ENCODE measurements at regions not wholly inside any gene's neighbourhood (a gene's known extent, or its start where the extent isn't known, plus 50 kb on each side); places are given as distances from the start of the nearest gene placed in this dataset.

DNA sequence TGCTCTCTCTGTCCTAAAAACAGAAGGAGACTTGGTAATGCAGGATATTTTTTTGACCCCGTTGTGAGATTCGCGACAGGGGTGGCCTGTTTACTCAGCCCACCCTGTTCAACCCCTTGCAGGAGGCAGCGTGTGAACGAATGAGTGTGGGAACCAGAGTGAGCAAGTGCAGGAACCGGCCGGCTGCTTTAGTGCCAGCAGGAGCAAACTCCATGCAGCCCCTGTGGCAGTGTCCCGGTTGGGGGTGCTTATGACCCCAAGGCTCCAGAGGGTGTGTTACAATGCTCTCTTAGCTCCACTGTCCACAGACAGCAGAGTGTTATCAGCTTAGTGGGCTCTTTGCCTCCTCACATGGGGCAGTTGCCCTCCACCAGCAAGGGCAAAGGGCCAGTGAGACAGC lies 225.2 kb downstream of the ETNK1 start:
- Histone ChIP-seq H3K27me3 (ENCODE audit: insufficient read depth) (no peaks in the 10 kb centered on the region), H3K36me3 (ENCODE audit: insufficient read depth) (no peaks in the 10 kb centered on the region), H3K27ac (ENCODE audit: low read depth) (no peak overlapping the region), H2AFZ (no peak overlapping the region), H3K9me2 (ENCODE audit: insufficient read depth) (no peaks in the 10 kb centered on the region), H3F3A (replicated peaks; ENCODE audit: low read depth) (no peaks in the 10 kb centered on the region), H3K4me3 (no peak overlapping the region), H4K20me1 (replicated peaks; ENCODE audit: insufficient read depth) (no peaks in the 10 kb centered on the region), H3K4me2 (no peak overlapping the region), H3K79me2 (replicated peaks; ENCODE audit: insufficient read depth) (no peaks in the 10 kb centered on the region), H3K4me1 (ENCODE audit: insufficient read depth) (peaks cover 17% of the 10 kb centered on the region)
- Mint-ChIP-seq H3K36me3 (ENCODE audit: low read depth) (peaks cover 9% of the 10 kb centered on the region; the same call in 1 of the 3 replicates), H3K4me1 (peaks cover 10% of the 10 kb centered on the region), H3K27ac (no peak overlapping the region), H3K4me3 (no peak overlapping the region), H3K27me3 (ENCODE audit: insufficient read depth, low read depth, poor library complexity) (no peaks in the 10 kb centered on the region), H3K9me3 (peaks cover 21% of the 10 kb centered on the region)
- ATAC-seq: no peak
- TF ChIP-seq, protein P1, sequence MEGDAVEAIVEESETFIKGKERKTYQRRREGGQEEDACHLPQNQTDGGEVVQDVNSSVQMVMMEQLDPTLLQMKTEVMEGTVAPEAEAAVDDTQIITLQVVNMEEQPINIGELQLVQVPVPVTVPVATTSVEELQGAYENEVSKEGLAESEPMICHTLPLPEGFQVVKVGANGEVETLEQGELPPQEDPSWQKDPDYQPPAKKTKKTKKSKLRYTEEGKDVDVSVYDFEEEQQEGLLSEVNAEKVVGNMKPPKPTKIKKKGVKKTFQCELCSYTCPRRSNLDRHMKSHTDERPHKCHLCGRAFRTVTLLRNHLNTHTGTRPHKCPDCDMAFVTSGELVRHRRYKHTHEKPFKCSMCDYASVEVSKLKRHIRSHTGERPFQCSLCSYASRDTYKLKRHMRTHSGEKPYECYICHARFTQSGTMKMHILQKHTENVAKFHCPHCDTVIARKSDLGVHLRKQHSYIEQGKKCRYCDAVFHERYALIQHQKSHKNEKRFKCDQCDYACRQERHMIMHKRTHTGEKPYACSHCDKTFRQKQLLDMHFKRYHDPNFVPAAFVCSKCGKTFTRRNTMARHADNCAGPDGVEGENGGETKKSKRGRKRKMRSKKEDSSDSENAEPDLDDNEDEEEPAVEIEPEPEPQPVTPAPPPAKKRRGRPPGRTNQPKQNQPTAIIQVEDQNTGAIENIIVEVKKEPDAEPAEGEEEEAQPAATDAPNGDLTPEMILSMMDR (conservative IDR thresholded peaks at IDR 0.05; ENCODE audit: low read depth in 2 of 2): no peak
- TF ChIP-seq ZNF331 (CRISPR knock-in tag; IDR thresholded peaks at IDR 0.05; ENCODE audit: low read depth) (no peak), STAT1 (IDR thresholded peaks at IDR 0.05; ENCODE audit: unreplicated experiment) (no peak), ZNF462 (CRISPR knock-in tag; IDR thresholded peaks at IDR 0.05) (no peak), EZH2 (IDR thresholded peaks at IDR 0.05; ENCODE audit: low read depth, unreplicated experiment) (no peak), ZNF114 (CRISPR knock-in tag; IDR thresholded peaks at IDR 0.05) (no peak), POLR2AphosphoS5 (IDR thresholded peaks at IDR 0.05; ENCODE audit: low read depth) (no peak), JUNB (IDR thresholded peaks at IDR 0.05; ENCODE audit: unreplicated experiment) (no peak), NANOG (IDR thresholded peaks at IDR 0.05; ENCODE audit: borderline replicate concordance) (no peak), REST (IDR thresholded peaks at IDR 0.05; ENCODE audit: unreplicated experiment) (no peak)
- TF ChIP-seq, protein P2, sequence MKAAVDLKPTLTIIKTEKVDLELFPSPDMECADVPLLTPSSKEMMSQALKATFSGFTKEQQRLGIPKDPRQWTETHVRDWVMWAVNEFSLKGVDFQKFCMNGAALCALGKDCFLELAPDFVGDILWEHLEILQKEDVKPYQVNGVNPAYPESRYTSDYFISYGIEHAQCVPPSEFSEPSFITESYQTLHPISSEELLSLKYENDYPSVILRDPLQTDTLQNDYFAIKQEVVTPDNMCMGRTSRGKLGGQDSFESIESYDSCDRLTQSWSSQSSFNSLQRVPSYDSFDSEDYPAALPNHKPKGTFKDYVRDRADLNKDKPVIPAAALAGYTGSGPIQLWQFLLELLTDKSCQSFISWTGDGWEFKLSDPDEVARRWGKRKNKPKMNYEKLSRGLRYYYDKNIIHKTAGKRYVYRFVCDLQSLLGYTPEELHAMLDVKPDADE (IDR thresholded peaks at IDR 0.05): no peak
- no peak for DNase-seq (ENCODE audit: low spot score)

All from GM23338 (cell line).